NT2/D1 (cell line): ENCODE measurements at regions not wholly inside any gene's neighbourhood (a gene's known extent, or its start where the extent isn't known, plus 50 kb on each side); places are given as distances from the start of the nearest gene placed in this dataset.

ENCODE experiments used
- SUZ12 ChIP-seq: IDR thresholded peaks from 2 replicates; pipeline ENCODE4 v1.6.1; 2011; ENCODE audit not compliant: insufficient read length, insufficient read depth; ENCODE audit errors: extremely low read depth
- YY1 ChIP-seq: IDR thresholded peaks from 2 replicates; pipeline ENCODE4 v1.6.1; 2011; ENCODE audit not compliant: insufficient read length, insufficient read depth
- ZNF274 ChIP-seq: IDR thresholded peaks from 2 replicates; pipeline ENCODE4 v1.6.1; 2011; ENCODE audit warnings: mild to moderate bottlenecking, low read depth, low read length

DNA sequence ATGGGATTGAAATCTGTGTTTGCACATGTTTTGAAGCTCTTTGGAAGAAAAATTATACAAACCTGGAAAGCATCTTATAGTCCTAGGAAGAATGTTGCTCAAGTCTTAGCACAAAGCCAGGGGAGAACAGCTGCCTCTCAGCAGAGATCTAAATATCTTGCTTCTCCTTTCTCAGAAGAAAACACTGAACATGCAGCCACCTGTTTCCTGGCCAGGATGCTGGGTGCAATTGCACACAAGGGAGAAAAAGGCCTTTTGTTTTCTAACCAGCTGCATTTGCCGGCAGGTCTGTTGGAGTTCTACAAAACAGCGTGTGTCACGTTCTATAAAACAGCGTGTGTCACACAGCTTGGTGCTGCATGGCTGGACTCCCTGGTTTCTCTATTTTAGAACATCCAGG lies 259.6 kb upstream of the PLD5 start:
- TF ChIP-seq SUZ12 (no peak), ZNF274 (no peak), YY1 (no peak)
